Heart left ventricle (tissue), 16 donors: ENCODE measurements at regions not wholly inside any gene's neighbourhood (a gene's known extent, or its start where the extent isn't known, plus 50 kb on each side); places are given as distances from the start of the nearest gene placed in this dataset.

Experiments
- ATAC-seq, 4 donors: fragments of 200-7000 bp; cut with Tn5 transposase; one replicate each; pipeline ENCODE4 v1.9.1; 2020 to 2022; ENCODE audit warnings: moderate library complexity in 4 of 4, mild to moderate bottlenecking in 3 of 4, moderate number of reproducible peaks in 1 of 4
- DNase-seq, 5 donors: peaks; one replicate each; pipeline ENCODE4 v3.0.0-alpha.2; 2020
- H3K27ac ChIP-seq, 12 donors: fragments of 200-600 bp; sonication (generic) in 4 of 12; one replicate each; pipeline versions ENCODE4 v1.5.0 to v1.8.0; 2016 to 2022; ENCODE audit warnings: mild to moderate bottlenecking in 2 of 12
- H3K27me3 ChIP-seq, 9 donors: fragments of 200-600 bp; sonication (generic) in 2 of 9; one replicate each; pipeline versions ENCODE4 v1.5.1 to v1.8.0; 2016 to 2022; ENCODE audit warnings: mild to moderate bottlenecking in 3 of 9
- H3K36me3 ChIP-seq, 9 donors: fragments of 200-600 bp; sonication (generic) in 2 of 9; one replicate each; pipeline versions ENCODE4 v1.5.0 to v1.8.0; 2018 to 2022; ENCODE audit warnings: mild to moderate bottlenecking in 2 of 9
- H3K4me1 ChIP-seq, 12 donors: fragments of 200-600 bp; sonication (generic) in 4 of 12; one replicate each; pipeline versions ENCODE4 v1.5.0 to v1.8.0; 2016 to 2022; ENCODE audit warnings: mild to moderate bottlenecking in 3 of 12
- H3K4me3 ChIP-seq, 12 donors: fragments of 200-600 bp; sonication (generic) in 4 of 12; one replicate each; pipeline versions ENCODE4 v1.5.0 to v1.8.0; 2017 to 2022; ENCODE audit warnings: mild to moderate bottlenecking in 9 of 12, moderate library complexity in 4 of 12
- H3K9me3 ChIP-seq, 12 donors: fragments of 200-600 bp; sonication (generic) in 4 of 12; one replicate each; pipeline versions ENCODE4 v1.5.0 to v1.8.0; 2016 to 2022; ENCODE audit warnings: mild to moderate bottlenecking in 1 of 12
- POLR2A ChIP-seq, 2 donors: fragments of 450-650 bp; IDR thresholded peaks; one replicate each; pipeline ENCODE4 v1.6.1; 2017; ENCODE audit warnings: antibody characterized with exemption in 2 of 2, mild to moderate bottlenecking in 2 of 2, moderate library complexity in 2 of 2
- WGBS, 4 donors: extraction: QIAGEN DNeasy Blood & Tissue Kit in 2 of 4; methylation state at CpG; one replicate each; pipeline versions ENCODE4 v1.1.5 to v1.1.7; 2013 to 2018; 5-methylcytosine and 5-hydroxymethylcytosine counted together
- intact Hi-C, 10 donors: fragments of 100-400 bp; cut with DNase I; formaldehyde crosslinking; loops; one replicate each; pipeline versions ENCODE4 v1.11.1 to v1.14.2; 2022
- TF ChIP-seq, protein P1 (sequence below), 12 donors: fragments of 200-600 bp; sonication (generic) in 4 of 12; IDR thresholded peaks; one replicate each; pipeline versions ENCODE4 v1.5.0 to v1.8.0; 2018 to 2022; ENCODE audit warnings: antibody characterized with exemption in 12 of 12, mild to moderate bottlenecking in 5 of 12
- donor health status: ischemic (EF 13 %, LVEDD 7.1; RV severe dilation, severe dysfunction).
- donor health status: healthy with polysubstance abuse.
- donor health status: DM: no; HTN: yes; CAD: no.
- donor health status: DM: no; HTN: no; CAD: no.
- donor health status: ischemic (EF 25% LVEDD 6.9; RV normal size, moderate dysfunction).
- donor health status: ischemic (EF 25% LVEDD 5.7; RV mildly dilated, moderate dysfunction).
- donor health status: healthy.
- donor health status: DM: yes; HTN: yes; CAD: no.
- donor health status: ischemic (EF 35%, LVEDD 5.7; RV mildly dilated, moderate dysfunction).
- donor health status: nonischemic (EF 11% LVEDD 7.7; RV severe dilation, severe dysfunction).
- donor health status: DM: yes; HTN: yes; CAD: no.
- donor health status: PGD.
- donor health status: ischemic (EF 29% LVEDD 5.4; RV normal size, mild dysfunction).
- donor health status: nonischemic (EF 23%, LVEDD 6.1; RV moderate dilation, normal function).

DNA sequence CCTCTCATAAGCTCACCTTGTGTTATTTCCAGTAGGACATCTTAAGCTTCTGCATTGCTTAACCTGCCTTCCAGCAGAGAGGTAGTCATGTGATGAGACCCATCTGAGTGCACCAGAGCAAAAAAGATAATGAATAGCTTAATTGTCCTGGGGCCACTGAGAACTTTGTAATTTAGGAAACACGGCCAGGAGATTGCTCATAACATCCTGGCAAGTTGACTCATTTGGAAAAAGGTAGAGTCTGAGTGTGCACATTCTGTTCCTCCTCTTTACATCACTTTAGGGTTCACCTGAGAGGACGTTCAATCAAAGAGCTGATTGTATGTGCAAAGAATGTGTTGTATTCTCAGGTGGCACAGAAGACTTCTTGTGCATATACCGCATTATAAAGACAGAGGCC, 830.2 kb upstream of the SOX11 start:
- Histone ChIP-seq H3K27me3 (no peaks in the 10 kb centered on the region), H3K27ac (no peak overlapping the region), H3K36me3 (no peaks in the 10 kb centered on the region), H3K4me3 (no peak overlapping the region), H3K4me1 (no peaks in the 10 kb centered on the region), H3K9me3 (no peaks in the 10 kb centered on the region)
- no peak for DNase-seq
- no peak for ATAC-seq
- TF ChIP-seq, protein P1, sequence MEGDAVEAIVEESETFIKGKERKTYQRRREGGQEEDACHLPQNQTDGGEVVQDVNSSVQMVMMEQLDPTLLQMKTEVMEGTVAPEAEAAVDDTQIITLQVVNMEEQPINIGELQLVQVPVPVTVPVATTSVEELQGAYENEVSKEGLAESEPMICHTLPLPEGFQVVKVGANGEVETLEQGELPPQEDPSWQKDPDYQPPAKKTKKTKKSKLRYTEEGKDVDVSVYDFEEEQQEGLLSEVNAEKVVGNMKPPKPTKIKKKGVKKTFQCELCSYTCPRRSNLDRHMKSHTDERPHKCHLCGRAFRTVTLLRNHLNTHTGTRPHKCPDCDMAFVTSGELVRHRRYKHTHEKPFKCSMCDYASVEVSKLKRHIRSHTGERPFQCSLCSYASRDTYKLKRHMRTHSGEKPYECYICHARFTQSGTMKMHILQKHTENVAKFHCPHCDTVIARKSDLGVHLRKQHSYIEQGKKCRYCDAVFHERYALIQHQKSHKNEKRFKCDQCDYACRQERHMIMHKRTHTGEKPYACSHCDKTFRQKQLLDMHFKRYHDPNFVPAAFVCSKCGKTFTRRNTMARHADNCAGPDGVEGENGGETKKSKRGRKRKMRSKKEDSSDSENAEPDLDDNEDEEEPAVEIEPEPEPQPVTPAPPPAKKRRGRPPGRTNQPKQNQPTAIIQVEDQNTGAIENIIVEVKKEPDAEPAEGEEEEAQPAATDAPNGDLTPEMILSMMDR (IDR thresholded peaks at IDR 0.05), result no peak
- TF ChIP-seq POLR2A (IDR thresholded peaks at IDR 0.05), result no peak
- 68 to 87% (median 81%) methylated on average over 3 of the region's 3 CpGs for WGBS, 4 donors
- intact Hi-C loops, result no loop called here

DNA sequence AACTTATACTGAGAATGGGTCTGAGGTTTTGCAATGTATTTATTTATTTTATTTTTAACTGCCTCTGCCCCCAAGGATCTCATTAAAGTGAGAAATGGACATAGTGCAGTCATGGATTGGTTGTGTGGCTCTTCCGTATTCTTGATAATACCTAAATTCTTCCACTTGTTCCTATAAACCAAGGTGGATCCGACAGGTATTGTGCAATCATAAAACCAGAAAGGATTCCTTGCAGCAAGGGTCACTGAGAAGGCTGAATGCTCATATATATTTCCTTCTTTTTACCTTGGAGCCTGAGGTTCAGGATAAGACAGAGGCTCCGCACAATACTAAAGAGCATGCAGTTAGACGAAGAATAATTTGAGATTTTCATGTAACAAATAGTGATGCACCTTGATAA, 826.0 kb upstream of the SOX11 start:
- DNase-seq (no peak), ATAC-seq (no peak)
- Histone ChIP-seq H3K36me3 (no peaks in the 10 kb centered on the region), H3K4me3 (no peak overlapping the region), H3K4me1 (no peaks in the 10 kb centered on the region), H3K9me3 (no peaks in the 10 kb centered on the region), H3K27ac (no peak overlapping the region), H3K27me3 (no peaks in the 10 kb centered on the region)
- no peak for TF ChIP-seq POLR2A (IDR thresholded peaks at IDR 0.05)
- TF ChIP-seq, protein P1 (IDR thresholded peaks at IDR 0.05), result no peak
- intact Hi-C loops, result no loop called here
- 92 to 96% (median 93%) methylated on average over 4 of the region's 4 CpGs for WGBS, 4 donors

DNA sequence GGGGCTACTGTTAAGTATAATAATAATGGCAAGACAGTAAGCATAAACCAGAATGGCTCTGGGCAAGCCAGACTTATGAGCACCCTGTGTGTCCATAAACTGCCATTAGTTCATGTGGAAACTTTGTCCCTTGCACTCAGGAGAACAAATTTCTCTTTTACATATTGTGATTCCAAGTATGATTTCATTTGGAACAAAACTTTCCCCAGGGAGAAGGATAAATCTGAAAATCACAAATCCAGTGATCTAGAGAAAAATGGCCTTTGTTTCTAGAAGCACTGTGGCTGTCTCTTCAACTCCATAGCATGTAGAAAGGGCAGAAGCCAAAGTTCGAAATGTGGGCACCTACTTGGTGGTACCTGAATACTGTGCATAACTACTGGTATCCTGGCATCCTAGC, 823.7 kb upstream of the SOX11 start:
- intact Hi-C loops, result no loop called here
- no peak overlapping the region for H3K27ac ChIP-seq
- H3K27me3 ChIP-seq, result no peaks in the 10 kb centered on the region
- DNase-seq, result no peak
- no peaks in the 10 kb centered on the region for H3K9me3 ChIP-seq
- no peak for TF ChIP-seq POLR2A (IDR thresholded peaks at IDR 0.05)
- TF ChIP-seq, protein P1 (IDR thresholded peaks at IDR 0.05), result no peak
- H3K4me3 ChIP-seq, result no peak overlapping the region
- ATAC-seq, result no peak
- 78 to 85% (median 79%) methylated on average over 1 of the region's 1 CpG for WGBS, 4 donors
- no peaks in the 10 kb centered on the region for H3K4me1 ChIP-seq
- no peaks in the 10 kb centered on the region for H3K36me3 ChIP-seq

DNA sequence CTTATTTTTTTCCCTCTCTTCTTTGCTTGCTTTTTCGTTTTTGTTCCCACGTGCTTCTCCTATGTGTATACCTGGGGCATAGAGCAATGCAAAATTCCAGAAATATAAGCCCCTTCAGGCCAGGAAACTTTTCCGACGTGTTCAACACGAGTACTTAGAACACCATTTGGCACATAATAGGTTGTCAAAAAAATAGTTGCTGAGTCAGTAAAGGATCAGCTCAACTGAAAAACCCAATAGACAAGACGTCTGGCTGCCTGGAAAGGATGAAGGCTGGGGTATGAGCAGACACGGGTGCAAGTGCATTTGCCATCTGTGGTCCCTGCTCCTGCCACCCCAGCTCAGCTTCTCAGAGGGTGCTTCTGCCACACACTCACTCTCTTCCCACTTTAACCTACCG, 823.0 kb upstream of the SOX11 start:
- H3K4me3 ChIP-seq, result no peak overlapping the region
- no peak overlapping the region for H3K27ac ChIP-seq

More for the DNA sequence above, 823.0 kb upstream of the SOX11 start:
- H3K27me3 ChIP-seq, result no peaks in the 10 kb centered on the region
- ATAC-seq (no peak), DNase-seq (no peak)
- H3K9me3 ChIP-seq, result no peaks in the 10 kb centered on the region
- H3K4me1 ChIP-seq, result no peaks in the 10 kb centered on the region
- 73 to 84% (median 76%) methylated on average over 8 of the region's 8 CpGs for WGBS, 4 donors
- no peaks in the 10 kb centered on the region for H3K36me3 ChIP-seq
- intact Hi-C loops, result no loop called here
- TF ChIP-seq, protein P1 (IDR thresholded peaks at IDR 0.05), result no peak
- TF ChIP-seq POLR2A (IDR thresholded peaks at IDR 0.05), result no peak
